GM23338 (cell line): ENCODE measurements at regions not wholly inside any gene's neighbourhood (a gene's known extent, or its start where the extent isn't known, plus 50 kb on each side); places are given as distances from the start of the nearest gene placed in this dataset.

Experiments used
- ATAC-seq: fragments of 200-7000 bp; cut with Tn5 transposase; 3 replicates; pipeline ENCODE4 v1.9.1; 2020
- DNase-seq: peaks from one replicate; pipeline ENCODE4 v3.0.0-alpha.2; 2015; ENCODE audit warnings: low spot score
- H2AFZ ChIP-seq: fragments of 200-600 bp; sonication (generic); 2 replicates; pipeline ENCODE4 v1.8.0; 2016; ENCODE audit warnings: antibody characterized with exemption, mild to moderate bottlenecking, moderate library complexity
- H3F3A ChIP-seq: fragments of 200-600 bp; sonication (generic); replicated peaks from 2 replicates; pipeline ENCODE4 v1.8.0; 2017; ENCODE audit warnings: antibody characterized with exemption, mixed run types, low read depth
- H3K27ac ChIP-seq: fragments of 200-600 bp; sonication (generic); 2 replicates; pipeline ENCODE4 v1.6.1; 2016; ENCODE audit warnings: low read depth
- H3K27me3 ChIP-seq: fragments of 200-600 bp; sonication (generic); 2 replicates; pipeline ENCODE4 v1.8.0; 2016; ENCODE audit warnings: mild to moderate bottlenecking, mixed run types, moderate library complexity; ENCODE audit not compliant: insufficient read depth
- H3K36me3 ChIP-seq: fragments of 200-600 bp; sonication (generic); 2 replicates; pipeline ENCODE4 v1.8.0; 2016; ENCODE audit warnings: mild to moderate bottlenecking; ENCODE audit not compliant: insufficient read depth
- H3K4me1 ChIP-seq: fragments of 200-600 bp; sonication (generic); 2 replicates; pipeline ENCODE4 v1.8.0; 2016; ENCODE audit warnings: mild to moderate bottlenecking, moderate library complexity; ENCODE audit not compliant: insufficient read depth
- H3K4me2 ChIP-seq: fragments of 200-600 bp; sonication (generic); 2 replicates; pipeline ENCODE4 v1.7.1; 2017; ENCODE audit warnings: mixed run types
- H3K4me3 ChIP-seq: fragments of 200-600 bp; sonication (generic); 2 replicates; pipeline ENCODE4 v1.6.1; 2016; ENCODE audit warnings: mixed run types
- H3K79me2 ChIP-seq: fragments of 200-600 bp; sonication (generic); replicated peaks from 2 replicates; pipeline ENCODE4 v1.8.0; 2017; ENCODE audit warnings: mild to moderate bottlenecking; ENCODE audit not compliant: insufficient read depth
- H3K9me2 ChIP-seq: fragments of 200-600 bp; sonication (generic); 2 replicates; pipeline ENCODE4 v1.8.0; 2017; ENCODE audit not compliant: insufficient read depth
- H4K20me1 ChIP-seq: fragments of 200-600 bp; sonication (generic); replicated peaks from 2 replicates; pipeline ENCODE4 v1.8.0; 2017; ENCODE audit warnings: mild to moderate bottlenecking; ENCODE audit not compliant: insufficient read depth
- H3K27ac Mint-ChIP-seq: 2 replicates; pipeline ENCODE4 v1.8.0; 2020; ENCODE audit warnings: inconsistent platforms, mild to moderate bottlenecking, moderate library complexity, mixed read lengths
- H3K27me3 Mint-ChIP-seq: 3 replicates; pipeline ENCODE4 v1.8.0; 2022; ENCODE audit warnings: low read depth, mild to moderate bottlenecking, moderate library complexity, mixed read lengths, inconsistent platforms; ENCODE audit not compliant: insufficient read depth, poor library complexity
- H3K36me3 Mint-ChIP-seq: 3 replicates; pipeline ENCODE4 v1.8.0; 2021; ENCODE audit warnings: low read depth, mild to moderate bottlenecking, inconsistent platforms, moderate library complexity, mixed read lengths
- H3K4me1 Mint-ChIP-seq: 3 replicates; pipeline ENCODE4 v1.8.0; 2020; ENCODE audit warnings: mild to moderate bottlenecking, inconsistent platforms, mixed read lengths
- H3K4me3 Mint-ChIP-seq: 3 replicates; pipeline ENCODE4 v1.8.0; 2021; ENCODE audit warnings: moderate library complexity, mild to moderate bottlenecking, inconsistent platforms, mixed read lengths
- H3K9me3 Mint-ChIP-seq: 3 replicates; pipeline ENCODE4 v1.8.0; 2020; ENCODE audit warnings: moderate library complexity, mild to moderate bottlenecking, inconsistent platforms, mixed read lengths
- CTCF ChIP-seq, 2 experiments: fragments of 200-600 bp in 1 of 2; sonication (generic) in 1 of 2; conservative IDR thresholded peaks; 2 replicates each; pipeline versions ENCODE4 v1.5.1 to v1.6.1; 2016 to 2017; ENCODE audit warnings: antibody characterized with exemption in 2 of 2, low read depth in 2 of 2, mild to moderate bottlenecking in 2 of 2, moderate library complexity in 1 of 2
- EZH2 ChIP-seq: fragments of 200-600 bp; sonication (generic); IDR thresholded peaks from one replicate; pipeline ENCODE4 v1.8.0; 2017; ENCODE audit warnings: antibody characterized with exemption, mild to moderate bottlenecking, low read depth; ENCODE audit not compliant: unreplicated experiment
- POLR2AphosphoS5 ChIP-seq: IDR thresholded peaks from 2 replicates; pipeline ENCODE4 v1.6.1; 2016; ENCODE audit warnings: antibody characterized with exemption, low read depth
- ZNF462 ChIP-seq: fragments of 250-450 bp; sonication (Bioruptor Pico); IDR thresholded peaks from 2 replicates; pipeline ENCODE4 v1.5.0; 2020; ENCODE audit warnings: mild to moderate bottlenecking, moderate library complexity

- TF ChIP-seq ZNF462 (CRISPR knock-in tag): no peak
- TF ChIP-seq POLR2AphosphoS5: no peak
Measured at GRCh38 chr6:164098857-164099267, 684.3 kb downstream of the QKI start (continued).

- Mint-ChIP-seq H3K27me3 (peaks cover 3% of the 10 kb centered on the region), H3K36me3 (peaks cover 8% of the 10 kb centered on the region; the same call in 2 of the 3 replicates), H3K9me3 (peaks cover 6% of the 10 kb centered on the region; the same call in 2 of the 3 replicates), H3K27ac (no peak overlapping the region), H3K4me1 (peaks cover 14% of the 10 kb centered on the region), H3K4me3 (no peak overlapping the region)
- no peaks in the 10 kb centered on the region for H3K27me3 ChIP-seq
- H3K9me2 ChIP-seq: peaks cover 8% of the 10 kb centered on the region
- peaks cover 9% of the 10 kb centered on the region for H3K4me1 ChIP-seq
- H3F3A ChIP-seq: no peaks in the 10 kb centered on the region
- H4K20me1 ChIP-seq: no peaks in the 10 kb centered on the region
- H3K4me3 ChIP-seq: no peak overlapping the region
- H3K27ac ChIP-seq: no peak overlapping the region
- DNase-seq (peak; percentile 45), ATAC-seq (peak; percentile 81)
- H3K79me2 ChIP-seq: no peaks in the 10 kb centered on the region
- H3K4me2 ChIP-seq: no peak overlapping the region
- TF ChIP-seq CTCF (conservative IDR thresholded peaks at IDR 0.05; ENCODE audit: low read depth in 2 of 2) (peak; percentile 34 to 61), EZH2 (no peak)
- no peaks in the 10 kb centered on the region for H3K36me3 ChIP-seq
- H2AFZ ChIP-seq: peak overlapping the region; percentile 56; the same call in 1 of the 2 replicates
Measured at GRCh38 chr6:164097551-164098398, 683.3 kb downstream of the QKI start.
